ENCODE measurements at regions not wholly inside any gene's neighbourhood (a gene's known extent, or its start where the extent isn't known, plus 50 kb on each side); places are given as distances from the start of the nearest gene placed in this dataset.

DNA sequence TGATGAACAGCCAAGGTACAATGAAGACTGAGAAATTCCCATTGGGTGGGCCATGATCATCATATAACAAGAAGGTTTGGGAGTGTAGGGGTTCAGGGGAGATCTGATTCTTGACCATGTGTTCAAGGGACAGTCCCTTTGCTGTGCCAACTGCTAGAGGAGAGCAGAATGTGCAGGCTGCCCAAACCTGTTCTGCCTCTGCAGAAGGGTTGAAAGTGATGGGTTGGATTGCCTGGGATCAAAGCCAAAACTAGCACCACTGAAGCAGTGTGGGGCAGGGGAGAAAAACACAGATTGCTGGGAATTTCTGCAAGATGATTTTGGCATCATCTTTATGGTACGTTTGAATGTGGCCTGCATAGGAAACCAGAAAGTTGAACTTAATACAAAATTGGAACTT lies 303.9 kb downstream of the OTUD1 start:
- no peak for TF ChIP-seq POLR2AphosphoS5 (IDR thresholded peaks at IDR 0.05; ENCODE audit: low read depth, low read length)
- TF ChIP-seq, protein P1, sequence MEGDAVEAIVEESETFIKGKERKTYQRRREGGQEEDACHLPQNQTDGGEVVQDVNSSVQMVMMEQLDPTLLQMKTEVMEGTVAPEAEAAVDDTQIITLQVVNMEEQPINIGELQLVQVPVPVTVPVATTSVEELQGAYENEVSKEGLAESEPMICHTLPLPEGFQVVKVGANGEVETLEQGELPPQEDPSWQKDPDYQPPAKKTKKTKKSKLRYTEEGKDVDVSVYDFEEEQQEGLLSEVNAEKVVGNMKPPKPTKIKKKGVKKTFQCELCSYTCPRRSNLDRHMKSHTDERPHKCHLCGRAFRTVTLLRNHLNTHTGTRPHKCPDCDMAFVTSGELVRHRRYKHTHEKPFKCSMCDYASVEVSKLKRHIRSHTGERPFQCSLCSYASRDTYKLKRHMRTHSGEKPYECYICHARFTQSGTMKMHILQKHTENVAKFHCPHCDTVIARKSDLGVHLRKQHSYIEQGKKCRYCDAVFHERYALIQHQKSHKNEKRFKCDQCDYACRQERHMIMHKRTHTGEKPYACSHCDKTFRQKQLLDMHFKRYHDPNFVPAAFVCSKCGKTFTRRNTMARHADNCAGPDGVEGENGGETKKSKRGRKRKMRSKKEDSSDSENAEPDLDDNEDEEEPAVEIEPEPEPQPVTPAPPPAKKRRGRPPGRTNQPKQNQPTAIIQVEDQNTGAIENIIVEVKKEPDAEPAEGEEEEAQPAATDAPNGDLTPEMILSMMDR (IDR thresholded peaks at IDR 0.05 in 2 of 3, conservative IDR thresholded peaks at IDR 0.05 in 1 of 3; ENCODE audit: borderline replicate concordance in 1 of 3, insufficient read depth in 1 of 3, low read depth in 2 of 3, low read length in 2 of 3), result no peak
- no peak for TF ChIP-seq TCF7L2 (IDR thresholded peaks at IDR 0.05; ENCODE audit: borderline replicate concordance, extremely low read depth, insufficient read depth, insufficient read length)
- no peak for TF ChIP-seq POLR2A (IDR thresholded peaks at IDR 0.05; ENCODE audit: borderline replicate concordance, extremely low read depth, insufficient read depth, insufficient read length)
- TF ChIP-seq, protein P2, sequence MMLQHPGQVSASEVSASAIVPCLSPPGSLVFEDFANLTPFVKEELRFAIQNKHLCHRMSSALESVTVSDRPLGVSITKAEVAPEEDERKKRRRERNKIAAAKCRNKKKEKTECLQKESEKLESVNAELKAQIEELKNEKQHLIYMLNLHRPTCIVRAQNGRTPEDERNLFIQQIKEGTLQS (IDR thresholded peaks at IDR 0.05), result no peak
- no peak for TF ChIP-seq EGR1 (IDR thresholded peaks at IDR 0.05; ENCODE audit: low read depth)
- no peak for TF ChIP-seq YY1 (IDR thresholded peaks at IDR 0.05; ENCODE audit: extremely low read depth, insufficient replicate concordance, low read depth, low read length)
- TF ChIP-seq RAD21 (IDR thresholded peaks at IDR 0.05; ENCODE audit: low read depth), result no peak
- no peak for TF ChIP-seq SIN3A (IDR thresholded peaks at IDR 0.05; ENCODE audit: low read depth)
- TF ChIP-seq, protein P3, sequence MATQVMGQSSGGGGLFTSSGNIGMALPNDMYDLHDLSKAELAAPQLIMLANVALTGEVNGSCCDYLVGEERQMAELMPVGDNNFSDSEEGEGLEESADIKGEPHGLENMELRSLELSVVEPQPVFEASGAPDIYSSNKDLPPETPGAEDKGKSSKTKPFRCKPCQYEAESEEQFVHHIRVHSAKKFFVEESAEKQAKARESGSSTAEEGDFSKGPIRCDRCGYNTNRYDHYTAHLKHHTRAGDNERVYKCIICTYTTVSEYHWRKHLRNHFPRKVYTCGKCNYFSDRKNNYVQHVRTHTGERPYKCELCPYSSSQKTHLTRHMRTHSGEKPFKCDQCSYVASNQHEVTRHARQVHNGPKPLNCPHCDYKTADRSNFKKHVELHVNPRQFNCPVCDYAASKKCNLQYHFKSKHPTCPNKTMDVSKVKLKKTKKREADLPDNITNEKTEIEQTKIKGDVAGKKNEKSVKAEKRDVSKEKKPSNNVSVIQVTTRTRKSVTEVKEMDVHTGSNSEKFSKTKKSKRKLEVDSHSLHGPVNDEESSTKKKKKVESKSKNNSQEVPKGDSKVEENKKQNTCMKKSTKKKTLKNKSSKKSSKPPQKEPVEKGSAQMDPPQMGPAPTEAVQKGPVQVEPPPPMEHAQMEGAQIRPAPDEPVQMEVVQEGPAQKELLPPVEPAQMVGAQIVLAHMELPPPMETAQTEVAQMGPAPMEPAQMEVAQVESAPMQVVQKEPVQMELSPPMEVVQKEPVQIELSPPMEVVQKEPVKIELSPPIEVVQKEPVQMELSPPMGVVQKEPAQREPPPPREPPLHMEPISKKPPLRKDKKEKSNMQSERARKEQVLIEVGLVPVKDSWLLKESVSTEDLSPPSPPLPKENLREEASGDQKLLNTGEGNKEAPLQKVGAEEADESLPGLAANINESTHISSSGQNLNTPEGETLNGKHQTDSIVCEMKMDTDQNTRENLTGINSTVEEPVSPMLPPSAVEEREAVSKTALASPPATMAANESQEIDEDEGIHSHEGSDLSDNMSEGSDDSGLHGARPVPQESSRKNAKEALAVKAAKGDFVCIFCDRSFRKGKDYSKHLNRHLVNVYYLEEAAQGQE (IDR thresholded peaks at IDR 0.05; ENCODE audit: low read depth), result no peak
- TF ChIP-seq SP1 (IDR thresholded peaks at IDR 0.05; ENCODE audit: low read depth), result no peak
